ENCODE measurements at regions not wholly inside any gene's neighbourhood (a gene's known extent, or its start where the extent isn't known, plus 50 kb on each side); places are given as distances from the start of the nearest gene placed in this dataset.

DNA sequence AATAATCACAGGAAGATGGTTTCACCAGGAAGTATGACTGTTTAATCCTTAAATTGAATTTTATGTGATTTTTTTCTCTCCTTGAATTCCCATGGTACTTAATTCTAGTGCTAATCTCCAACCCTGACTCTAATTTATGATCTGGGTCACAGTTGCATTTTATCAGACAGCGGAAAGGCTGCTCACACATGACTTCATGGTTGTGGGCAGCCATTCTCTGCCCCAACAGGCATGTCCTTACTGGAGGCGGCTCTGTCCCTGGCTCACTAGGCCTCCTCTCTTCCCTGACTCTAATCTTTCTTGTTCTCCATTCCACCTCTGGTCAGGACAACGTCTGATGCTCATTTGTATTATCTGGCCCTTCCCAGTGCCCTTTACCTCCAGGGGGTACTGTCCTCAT lies 184.4 kb downstream of the CHST1 start:
- Histone ChIP-seq H4K20me1 (replicated peaks; ENCODE audit: control insufficient read depth, extremely low read depth, insufficient read depth, low read length) (no peaks in the 10 kb centered on the region), H3K36me3 (ENCODE audit: control insufficient read depth in 2 of 2, extremely low read depth in 1 of 2, insufficient read depth in 2 of 2, low read length in 2 of 2) (no peaks in the 10 kb centered on the region), H3K4me3 (replicated peaks in 1 of 3; ENCODE audit: insufficient read depth in 1 of 3, low read depth in 1 of 3, low read length in 3 of 3) (no peak overlapping the region), H3K27me3 (ENCODE audit: control insufficient read depth in 2 of 2, insufficient read depth in 2 of 2, low read length in 2 of 2) (peaks cover 2 to 3% of the 10 kb centered on the region in 2 experiments), H3K4me1 (ENCODE audit: control insufficient read depth, extremely low read depth, insufficient read depth, low read length) (no peaks in the 10 kb centered on the region), H3K27ac (ENCODE audit: insufficient read depth, low read depth, low read length) (no peak overlapping the region), H3K79me2 (ENCODE audit: control insufficient read depth, insufficient read depth, low read length) (no peaks in the 10 kb centered on the region), H3K9ac (replicated peaks; ENCODE audit: extremely low read depth, insufficient read depth, low read length) (no peak overlapping the region), H3K4me2 (ENCODE audit: insufficient read depth, low read length) (no peak overlapping the region), H3K9me1 (replicated peaks; ENCODE audit: control insufficient read depth, extremely low read depth, insufficient read depth, low read length) (no peaks in the 10 kb centered on the region), H2AFZ (ENCODE audit: low read depth, low read length) (no peak overlapping the region), H3K9me3 (replicated peaks; ENCODE audit: control insufficient read depth, insufficient read depth, low read length) (no peaks in the 10 kb centered on the region)
- intact Hi-C loops (cut with micrococcal nuclease) (loop anchor here (10.0 kb wide), 1 partner anchor 56 kb away; no protein-coding TSS in a partner anchor), dilution Hi-C loops (cut with MboI; ENCODE audit: extremely low pct_ligation_motif_present, low sequenced_read_pairs) (no loop called here)
- FAIRE-seq (no peak), DNase-seq (ENCODE audit: low read depth, low spot score) (no peak)
- no TSS peak for BruUV-seq (replicated peaks)
- POLR2A ChIA-PET = no interaction called here
- TF ChIP-seq, protein P1, sequence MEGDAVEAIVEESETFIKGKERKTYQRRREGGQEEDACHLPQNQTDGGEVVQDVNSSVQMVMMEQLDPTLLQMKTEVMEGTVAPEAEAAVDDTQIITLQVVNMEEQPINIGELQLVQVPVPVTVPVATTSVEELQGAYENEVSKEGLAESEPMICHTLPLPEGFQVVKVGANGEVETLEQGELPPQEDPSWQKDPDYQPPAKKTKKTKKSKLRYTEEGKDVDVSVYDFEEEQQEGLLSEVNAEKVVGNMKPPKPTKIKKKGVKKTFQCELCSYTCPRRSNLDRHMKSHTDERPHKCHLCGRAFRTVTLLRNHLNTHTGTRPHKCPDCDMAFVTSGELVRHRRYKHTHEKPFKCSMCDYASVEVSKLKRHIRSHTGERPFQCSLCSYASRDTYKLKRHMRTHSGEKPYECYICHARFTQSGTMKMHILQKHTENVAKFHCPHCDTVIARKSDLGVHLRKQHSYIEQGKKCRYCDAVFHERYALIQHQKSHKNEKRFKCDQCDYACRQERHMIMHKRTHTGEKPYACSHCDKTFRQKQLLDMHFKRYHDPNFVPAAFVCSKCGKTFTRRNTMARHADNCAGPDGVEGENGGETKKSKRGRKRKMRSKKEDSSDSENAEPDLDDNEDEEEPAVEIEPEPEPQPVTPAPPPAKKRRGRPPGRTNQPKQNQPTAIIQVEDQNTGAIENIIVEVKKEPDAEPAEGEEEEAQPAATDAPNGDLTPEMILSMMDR (IDR thresholded peaks at IDR 0.05; ENCODE audit: extremely low read depth in 1 of 2, insufficient read depth in 1 of 2, low read depth in 1 of 2, low read length in 2 of 2) = no peak
- TF ChIP-seq POLR2A (IDR thresholded peaks at IDR 0.05; ENCODE audit: low read depth, low read length) (no peak), FOS (IDR thresholded peaks at IDR 0.05; ENCODE audit: borderline replicate concordance, insufficient read depth, low read length) (no peak), POLR2AphosphoS5 (IDR thresholded peaks at IDR 0.05; ENCODE audit: insufficient read depth, low read depth, low read length) (no peak), GATA2 (IDR thresholded peaks at IDR 0.05; ENCODE audit: insufficient read depth, insufficient read length, low read depth, low read length) (no peak), MYC (IDR thresholded peaks at IDR 0.05; ENCODE audit: low read depth, low read length) (no peak), EZH2 (IDR thresholded peaks at IDR 0.05; ENCODE audit: borderline replicate concordance, low read depth, low read length, severe bottlenecking) (no peak), MAX (IDR thresholded peaks at IDR 0.05; ENCODE audit: insufficient read depth, insufficient read length) (no peak), JUN (IDR thresholded peaks at IDR 0.05; ENCODE audit: borderline replicate concordance, insufficient read depth, insufficient read length, low read depth) (no peak)
- CTCF ChIA-PET = no interaction called here

All from endothelial cell of umbilical vein (primary cell).